ENCODE measurements at regions not wholly inside any gene's neighbourhood (a gene's known extent, or its start where the extent isn't known, plus 50 kb on each side); places are given as distances from the start of the nearest gene placed in this dataset.
"Not testable (repeated sequence)": the region's sequence is repeated elsewhere in the genome, so short reads cannot be mapped to it uniquely, and the experiment has no call there.

DNA sequence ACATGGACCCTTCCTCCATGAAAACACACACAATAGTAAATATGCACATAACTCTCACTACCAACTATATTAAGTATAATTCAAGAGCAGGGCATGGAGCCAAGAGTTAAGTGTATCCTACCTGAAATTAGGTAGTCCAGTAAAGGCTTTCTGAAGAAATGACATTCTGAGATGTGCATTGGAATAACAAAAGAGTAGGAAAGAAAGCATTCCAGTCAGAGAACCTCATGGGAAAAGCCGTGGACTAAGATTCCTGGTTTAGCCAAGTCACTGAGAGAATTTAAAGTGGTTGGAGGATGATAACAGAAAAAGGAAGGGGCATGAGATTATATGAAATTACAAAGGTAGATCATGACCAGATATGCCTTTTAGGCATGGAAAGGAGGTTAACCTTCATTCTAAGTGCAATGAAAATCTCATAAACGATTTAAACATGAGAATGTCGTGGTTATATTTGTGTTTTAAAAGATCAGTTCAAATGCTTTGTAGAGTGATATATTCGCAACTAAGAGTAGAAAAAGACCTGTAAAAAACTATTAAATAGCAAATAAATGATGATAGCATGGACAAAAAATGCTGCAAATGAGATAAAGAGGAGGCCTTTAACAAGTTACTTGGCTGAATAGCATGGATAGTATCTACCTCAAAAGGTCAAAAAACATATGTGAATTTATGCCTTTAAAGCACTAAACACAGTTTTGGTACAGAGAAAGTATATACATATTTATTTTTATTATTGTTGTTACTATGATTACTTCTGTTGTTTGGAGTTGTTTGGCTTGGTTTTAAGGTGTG, 767.4 kb upstream of the GHITM start:
- no peak for DNase-seq

DNA sequence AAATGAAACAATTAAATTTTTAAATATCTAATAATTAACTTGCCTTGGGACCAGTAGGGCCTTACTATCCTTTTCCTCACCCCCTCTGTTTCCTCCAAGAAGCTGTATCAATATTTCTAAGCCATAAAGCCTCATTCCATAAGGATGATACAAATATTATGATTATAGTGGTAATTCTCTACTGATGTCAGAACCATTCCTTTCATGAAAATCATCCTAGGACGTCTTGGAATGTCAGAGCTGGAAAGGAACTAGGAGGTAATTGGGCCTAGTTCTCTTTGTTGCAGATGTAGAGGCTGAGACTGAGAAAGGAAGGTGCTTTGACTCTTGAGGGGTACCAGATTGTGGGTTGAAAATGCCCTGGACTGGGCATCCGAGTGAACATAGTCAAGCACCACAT, 766.7 kb upstream of the GHITM start:
- no peak for DNase-seq

DNA sequence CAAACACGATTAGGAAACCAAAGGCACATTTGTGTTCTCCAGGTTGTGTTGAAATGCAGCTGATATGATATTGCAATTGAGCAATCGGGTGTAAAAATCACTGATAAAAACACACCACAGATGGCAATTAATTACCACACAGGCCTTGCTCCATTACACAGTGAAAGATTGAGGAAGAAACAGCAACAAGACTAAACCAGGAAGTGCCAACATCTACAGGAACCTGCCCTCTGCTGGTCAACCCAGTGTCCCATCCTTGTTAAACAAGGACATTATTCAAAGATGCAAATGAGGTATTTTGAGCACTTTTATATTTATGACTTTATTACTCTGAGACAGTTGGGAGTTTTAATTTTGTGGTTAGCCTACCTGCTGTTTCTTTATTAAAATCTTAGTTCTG, 765.6 kb upstream of the GHITM start:
- peak in 1 of 5 experiments; percentile 23 for DNase-seq

DNA sequence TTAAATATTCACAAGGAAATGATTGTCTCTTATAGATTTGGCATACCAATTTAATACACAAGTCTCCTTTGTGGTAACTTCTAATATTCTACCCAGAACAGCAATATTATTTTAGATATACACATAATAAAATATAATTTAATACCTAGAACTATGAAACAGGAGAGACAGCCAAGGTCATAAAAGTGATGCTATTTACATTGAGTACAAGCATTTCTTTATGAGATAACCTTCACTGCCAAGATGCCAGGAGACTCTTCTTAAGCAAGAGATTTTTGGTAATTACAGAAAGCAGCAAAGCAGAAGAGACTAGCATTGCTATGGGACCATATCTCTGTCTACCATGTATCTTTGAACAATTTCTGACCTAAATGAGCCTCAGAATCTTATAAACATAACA, 764.6 kb upstream of the GHITM start:
- DNase-seq, result no peak

DNA sequence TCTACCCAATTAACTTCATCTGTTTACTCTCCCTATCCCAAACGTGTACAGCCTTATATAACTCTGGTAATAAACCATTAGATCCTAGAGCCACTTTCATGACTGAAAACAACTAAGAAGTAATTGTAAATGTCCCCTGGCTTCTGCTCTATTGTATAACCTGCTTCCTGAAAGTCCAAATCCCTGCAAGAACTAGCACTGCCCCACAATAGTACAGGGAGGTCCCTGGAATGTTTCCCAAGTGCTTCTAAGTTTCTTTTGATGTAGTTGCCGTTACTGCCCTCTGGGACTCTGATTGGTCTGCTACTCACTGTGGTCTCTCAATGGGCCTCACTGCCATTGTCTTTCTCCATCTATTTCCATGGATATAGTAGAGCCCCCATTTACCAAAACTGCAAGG, 764.0 kb upstream of the GHITM start:
- DNase-seq, result no peak

DNA sequence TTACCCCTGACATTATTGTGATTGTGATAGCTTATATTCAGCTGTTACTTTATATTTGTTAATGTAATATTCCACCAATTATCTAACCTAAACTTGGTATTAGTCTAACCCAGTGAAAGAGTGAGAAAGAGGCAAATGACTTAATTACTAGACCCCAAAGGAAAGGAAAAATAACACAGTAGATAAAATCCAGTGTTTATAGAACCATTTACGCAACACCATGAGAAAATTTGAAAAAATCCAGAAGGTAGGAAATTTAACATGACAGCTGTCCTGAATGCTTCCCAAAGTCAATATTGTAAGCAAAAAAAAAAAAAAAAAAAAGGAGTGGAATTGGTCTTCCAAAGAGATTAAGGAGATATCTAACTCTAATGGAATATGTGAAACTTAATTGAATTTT, 741.5 kb upstream of the GHITM start:
- no peak for DNase-seq

DNA sequence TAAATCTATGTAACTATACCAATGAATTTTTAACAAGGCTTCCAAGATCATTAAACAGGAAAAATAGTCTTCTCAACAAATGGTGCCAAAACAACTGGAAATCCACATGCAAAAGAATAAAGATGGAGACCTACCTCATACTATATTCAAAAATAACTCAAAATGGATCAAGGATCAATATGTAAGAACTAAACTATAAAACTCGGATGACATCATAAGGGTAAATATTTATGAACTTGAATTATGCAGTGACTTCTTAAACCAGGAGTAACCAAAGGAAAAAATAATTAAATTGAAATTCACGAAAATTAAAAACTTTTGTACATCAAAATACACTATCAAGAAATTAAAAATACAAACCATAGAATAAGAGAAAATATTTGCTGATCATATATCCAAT, 728.7 kb upstream of the GHITM start:
- DNase-seq, result no peak

DNA sequence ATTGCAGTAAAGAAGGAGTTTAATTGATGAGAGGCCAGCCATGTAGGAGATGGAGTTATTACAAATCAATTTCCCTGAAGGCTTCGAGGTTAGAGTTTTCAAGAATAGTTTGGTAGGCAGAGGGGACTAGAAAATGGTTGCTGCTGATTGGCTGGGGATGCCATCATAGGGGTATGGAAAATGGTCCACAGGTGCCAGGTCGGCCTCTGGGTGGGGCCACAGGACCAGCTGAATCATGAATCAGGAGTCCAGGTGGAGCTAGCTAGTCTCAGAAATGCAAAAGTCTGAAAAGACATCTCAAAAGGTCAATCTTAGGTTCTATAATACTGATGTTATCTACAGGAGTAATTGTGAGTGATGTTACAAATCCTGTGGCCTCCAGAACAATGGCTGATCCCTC, 714.0 kb upstream of the GHITM start:
- no peak for DNase-seq

DNA sequence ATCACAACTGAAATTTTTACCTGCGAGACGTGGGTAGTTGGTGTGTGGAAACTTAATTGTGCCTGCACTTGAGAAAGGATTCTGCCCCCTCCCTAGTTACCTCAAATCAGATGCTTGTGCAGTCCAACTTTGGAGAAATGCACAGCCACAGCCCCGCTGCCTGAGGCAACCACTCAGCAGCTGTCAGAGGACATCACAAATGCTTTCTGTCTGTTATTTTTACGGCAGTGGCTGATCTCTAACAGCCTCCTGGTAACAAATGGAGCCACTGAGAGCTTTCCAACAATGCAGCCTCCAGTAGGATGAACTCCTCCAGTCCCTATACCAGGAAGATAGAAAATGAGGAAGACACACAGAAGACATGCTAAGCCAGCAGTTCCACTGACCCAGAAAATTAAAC, 712.2 kb upstream of the GHITM start:
- no peak for DNase-seq

DNA sequence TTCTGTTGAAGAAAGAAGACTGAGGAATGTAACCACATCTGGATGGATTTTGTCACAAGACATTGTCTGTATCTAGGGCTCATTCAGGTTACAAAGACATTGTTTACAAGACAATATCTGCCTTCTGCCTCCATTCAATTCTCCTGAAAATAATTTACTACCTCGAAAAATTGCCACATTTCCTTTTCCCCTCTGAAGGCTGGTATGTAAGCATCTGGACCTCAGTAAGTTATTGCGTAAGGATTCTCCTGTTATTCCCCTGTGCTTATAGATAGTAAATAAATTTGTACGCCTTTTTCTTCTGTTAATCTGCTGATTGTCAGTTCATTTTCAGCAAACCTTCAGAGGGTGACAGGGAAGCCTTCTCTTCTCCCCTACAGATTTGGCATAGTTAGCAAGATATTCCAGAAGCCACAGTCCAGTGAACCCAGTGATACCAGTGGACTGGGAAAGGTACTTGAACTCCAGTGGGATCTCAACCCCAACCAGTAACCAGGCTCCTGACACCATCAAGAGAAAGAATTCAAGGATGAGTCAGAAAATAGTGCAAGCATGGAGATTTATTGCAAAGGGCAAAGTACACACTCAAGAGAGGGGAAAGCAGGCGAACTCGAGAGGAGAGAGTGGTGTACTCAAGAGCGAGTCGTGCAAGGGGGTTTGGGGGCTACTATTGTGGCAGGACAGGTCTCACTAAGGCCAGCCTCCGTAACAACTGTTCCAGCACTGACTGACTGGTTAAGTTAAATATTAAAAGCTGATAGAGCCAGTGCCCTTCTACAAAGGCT, 706.9 kb upstream of the GHITM start:
- DNase-seq, result no peak

DNA sequence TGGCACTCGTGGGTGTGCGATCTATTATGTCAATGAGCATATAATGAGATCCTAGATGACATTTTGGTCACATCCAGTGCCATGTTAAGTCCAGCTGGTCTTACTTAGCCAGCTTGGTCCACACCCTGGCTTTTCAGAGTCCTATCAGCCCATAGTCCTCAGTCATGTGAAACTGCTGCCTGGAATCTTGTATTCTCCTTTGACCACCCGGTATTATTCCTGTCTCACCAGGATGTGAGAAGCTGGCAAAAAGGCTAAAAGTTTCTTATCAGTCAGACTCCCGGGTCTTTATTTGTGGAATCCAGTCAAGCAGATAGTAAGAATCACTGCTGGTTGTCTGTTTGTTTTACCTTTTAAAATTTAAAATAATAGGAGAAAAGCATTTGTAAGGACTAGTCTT, 705.6 kb upstream of the GHITM start:
- DNase-seq, result no peak

DNA sequence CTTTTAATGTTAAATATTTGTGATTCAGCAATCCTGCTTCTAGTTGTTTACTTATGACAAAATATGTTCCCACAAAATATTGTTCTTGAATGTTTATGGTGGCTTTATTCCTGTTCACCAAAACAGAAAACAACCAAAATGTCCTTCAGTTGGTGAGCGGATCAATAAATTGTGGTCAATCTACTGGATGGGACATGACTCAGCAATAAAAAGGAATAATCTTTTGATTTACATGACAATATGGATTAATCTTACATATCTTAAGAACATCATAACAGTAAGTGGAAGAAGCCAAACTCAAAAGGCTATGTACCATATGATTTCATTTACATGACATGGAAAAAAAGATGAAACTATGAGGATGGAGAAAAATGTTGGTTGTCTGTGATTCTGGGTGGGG, 691.3 kb upstream of the GHITM start:
- DNase-seq, result no peak

DNA sequence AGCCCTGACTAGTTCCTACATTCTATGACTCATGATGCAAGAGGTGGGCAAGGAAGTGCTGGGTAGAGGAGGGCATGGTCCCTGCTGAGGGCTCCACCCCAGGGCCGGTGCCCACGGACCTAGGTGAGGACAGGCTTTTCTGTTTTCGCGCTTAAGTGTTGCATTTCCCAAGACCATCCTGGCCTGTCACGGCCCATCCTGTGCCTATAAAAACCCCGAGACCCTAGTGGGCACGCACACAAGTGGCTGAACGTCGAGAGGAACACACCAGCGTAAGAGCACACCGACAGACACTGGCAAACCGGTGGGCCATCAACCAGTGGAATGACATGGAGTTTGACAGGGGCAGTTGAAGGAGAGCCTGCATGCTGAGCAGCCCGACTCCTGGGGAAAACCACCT, 680.7 kb upstream of the GHITM start:
- no peak for DNase-seq

DNA sequence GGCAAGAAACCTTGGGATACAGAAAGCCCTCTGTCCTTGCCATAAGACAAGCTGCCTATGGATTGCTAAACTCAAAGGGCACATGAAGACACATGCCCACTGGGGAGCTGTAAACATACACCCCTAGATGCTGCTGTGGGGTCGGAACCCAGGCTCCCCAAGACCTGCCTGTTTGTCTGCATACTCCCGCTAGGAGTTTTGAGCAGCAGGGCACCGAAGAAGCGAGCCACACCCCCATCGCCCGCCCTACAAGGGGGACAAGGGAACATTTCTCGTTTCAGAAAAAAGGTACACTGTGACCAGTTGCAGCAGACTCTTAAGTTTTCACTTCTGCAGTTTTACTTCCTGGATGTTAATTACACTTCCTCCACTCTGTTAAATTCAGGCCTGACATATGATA, 680.2 kb upstream of the GHITM start:
- no peak for DNase-seq

DNA sequence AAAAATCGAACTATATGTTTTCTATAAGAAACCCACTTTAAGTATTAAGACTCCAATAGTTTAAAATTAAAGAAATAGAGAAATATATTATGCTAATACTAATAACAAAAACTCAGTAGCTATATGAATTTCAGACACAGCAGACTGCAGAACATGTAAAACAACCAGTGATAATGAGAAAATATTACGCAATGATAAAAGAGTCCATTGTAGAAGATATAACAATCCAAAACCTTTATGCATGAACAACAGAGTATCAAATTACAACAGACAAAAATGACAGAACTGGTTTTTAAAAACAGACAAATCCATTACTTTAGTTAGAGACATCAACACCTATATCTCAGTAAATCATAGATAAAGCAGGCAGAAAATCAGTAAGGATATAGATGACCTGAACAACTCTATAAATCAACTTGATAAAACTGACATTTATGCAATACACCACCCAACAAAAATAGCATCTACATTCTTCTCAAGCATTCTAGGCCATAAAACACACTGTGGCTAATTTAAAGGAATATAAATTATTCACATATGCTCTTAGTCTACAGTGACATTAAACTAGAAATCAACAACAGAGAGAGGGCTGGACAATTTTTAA, 669.5 kb upstream of the GHITM start:
- DNase-seq, result no peak

DNA sequence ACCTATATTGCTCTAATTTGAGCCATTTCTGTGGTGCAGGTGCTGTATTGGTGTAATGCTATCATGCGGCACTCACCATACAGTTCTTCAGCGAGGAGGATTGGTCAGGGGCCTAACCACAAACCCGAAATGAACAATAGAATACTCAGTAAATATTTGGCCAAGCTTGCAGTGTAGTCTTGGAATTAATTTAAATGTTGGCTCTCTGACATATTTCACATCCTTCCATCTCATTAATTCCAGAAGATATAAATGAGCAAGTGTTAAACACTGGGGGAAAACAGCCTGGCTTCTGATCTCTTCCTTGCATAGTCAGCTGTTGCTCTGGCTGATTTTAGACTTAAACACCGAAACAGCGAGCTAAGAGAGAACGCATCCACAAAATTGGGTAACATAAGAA, 663.1 kb upstream of the GHITM start:
- DNase-seq, result no peak

DNA sequence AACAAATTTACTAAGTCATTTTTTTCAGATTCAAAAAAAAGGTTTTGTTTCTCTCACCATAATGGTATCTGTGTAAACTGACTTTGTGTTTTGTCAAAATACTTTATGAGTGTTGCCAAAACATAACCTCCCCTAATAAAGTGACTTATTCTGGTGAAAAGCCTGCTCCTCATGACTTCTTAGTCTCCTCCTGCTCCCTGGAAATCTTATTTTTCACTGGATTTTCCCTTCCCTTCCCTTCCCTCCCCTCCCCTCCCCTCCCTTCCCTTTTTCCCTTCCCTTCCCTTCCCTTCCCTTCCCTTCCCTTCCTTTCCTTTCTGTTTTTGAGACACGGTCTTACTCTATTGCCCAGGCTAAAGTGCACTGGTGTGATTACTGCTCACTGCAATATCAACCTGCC, 650.1 kb upstream of the GHITM start:
- DNase-seq, result no peak

DNA sequence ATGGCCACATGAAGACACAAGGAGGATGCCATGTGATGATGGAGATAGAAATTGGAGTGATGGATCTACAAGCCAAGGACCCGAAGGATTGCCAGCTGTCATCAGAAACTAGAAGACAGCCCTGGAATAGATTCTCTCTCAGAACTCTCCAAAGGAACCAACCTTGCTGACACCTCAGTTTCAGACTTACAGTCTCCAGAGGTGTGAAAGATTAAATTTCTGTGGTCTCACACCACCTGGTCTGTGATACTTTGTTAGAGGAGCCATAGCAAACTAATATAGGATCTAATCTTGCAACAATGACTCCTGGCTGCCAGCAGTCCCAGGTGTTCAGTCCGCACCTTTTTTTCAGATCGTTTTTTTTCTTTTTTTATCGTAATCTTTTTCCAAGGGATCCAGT, 647.3 kb upstream of the GHITM start:
- no peak for DNase-seq

DNA sequence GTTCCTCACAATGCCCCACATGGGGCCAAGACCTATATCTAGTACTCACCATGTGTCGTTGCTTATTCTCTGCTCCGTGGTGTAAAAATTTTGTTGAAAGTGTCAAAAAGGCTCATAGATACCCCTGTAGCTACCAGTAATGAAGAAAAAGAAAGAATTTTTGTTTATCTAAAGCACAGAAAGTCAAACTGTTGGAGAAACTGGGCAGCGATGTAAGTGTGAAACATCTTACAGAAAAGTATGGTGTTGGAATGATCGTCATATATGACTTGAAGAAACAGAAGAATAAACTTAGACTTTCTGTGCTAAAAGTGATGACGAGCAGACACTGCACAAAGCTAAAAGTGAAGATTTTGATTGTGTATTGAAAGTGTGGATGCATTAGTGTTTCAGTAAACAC, 626.6 kb upstream of the GHITM start:
- no peak for DNase-seq

DNA sequence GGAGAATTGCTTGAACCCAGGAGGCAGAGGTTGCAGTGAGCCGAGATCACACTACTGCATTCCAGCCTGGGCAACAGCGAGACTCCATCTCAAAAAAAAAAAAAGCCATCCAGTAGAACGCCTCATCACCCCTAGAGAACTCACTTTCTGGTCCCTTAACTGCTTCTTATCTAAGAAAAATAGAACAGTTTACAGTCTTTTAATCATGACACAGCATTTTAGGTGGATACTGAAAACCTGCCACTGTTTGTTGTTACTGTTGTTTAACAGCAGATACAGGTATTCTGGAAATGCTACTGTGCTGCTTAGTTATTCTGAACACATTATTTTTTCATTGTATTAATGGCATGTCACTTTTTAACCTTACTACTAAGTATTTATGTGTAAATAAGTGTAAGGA, 624.3 kb upstream of the GHITM start:
- DNase-seq, result no peak

DNA sequence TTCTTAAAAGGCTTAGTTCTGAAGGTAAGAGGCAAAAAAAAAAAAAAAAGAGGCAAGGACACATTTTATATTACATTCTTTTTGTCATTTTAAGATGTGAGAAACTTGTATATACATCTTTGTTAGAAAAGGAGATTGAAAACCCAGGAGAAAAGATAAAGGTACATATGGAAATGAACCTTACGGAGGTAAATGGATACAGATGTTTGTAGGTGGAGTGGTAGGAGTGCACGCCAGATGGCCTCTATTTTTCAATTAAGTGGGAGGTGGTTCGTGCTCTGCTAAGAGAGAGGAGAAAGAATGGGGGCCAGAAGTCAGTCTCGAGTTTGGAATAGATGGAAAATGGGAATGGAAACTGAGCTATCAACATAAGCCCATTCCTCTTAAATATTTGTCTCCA, 622.5 kb upstream of the GHITM start:
- DNase-seq, result no peak

DNA sequence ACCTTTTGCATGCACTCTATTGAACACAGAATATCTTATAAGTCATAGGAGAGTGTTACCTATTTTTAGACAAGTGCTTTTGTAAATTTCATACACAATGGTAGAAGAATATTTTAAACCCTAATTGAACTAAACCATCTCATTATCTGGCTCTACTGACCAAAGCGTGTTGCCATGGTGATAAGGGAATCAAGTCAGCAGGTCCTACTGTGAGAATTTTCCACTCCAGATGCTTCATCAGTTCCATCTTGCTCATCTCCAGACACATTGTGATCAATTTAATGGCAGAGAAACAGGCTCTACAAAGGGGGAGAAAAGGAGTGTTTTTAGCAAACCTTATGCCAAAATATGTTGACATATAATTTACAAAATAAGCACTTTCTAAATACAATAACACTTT, 621.9 kb upstream of the GHITM start:
- no peak for DNase-seq

DNA sequence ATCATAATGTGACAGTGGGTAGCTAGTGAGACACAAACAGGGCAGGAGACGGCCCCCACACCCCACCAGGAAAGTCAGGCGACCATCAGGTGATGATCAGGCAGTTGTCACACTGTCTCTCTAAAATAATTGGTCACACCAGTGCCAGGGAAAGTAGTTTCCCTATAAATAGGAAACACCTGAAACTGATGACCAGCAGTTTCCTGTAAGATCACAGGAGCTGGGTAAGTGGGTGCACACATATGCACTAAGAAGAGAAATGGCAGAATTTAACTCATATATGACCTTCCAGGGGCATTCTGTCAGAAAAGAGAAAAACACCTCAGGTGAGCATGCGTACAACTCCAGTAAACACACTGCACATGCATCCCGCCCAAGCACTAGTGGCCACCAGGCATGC, 620.5 kb upstream of the GHITM start:
- no peak for DNase-seq

DNA sequence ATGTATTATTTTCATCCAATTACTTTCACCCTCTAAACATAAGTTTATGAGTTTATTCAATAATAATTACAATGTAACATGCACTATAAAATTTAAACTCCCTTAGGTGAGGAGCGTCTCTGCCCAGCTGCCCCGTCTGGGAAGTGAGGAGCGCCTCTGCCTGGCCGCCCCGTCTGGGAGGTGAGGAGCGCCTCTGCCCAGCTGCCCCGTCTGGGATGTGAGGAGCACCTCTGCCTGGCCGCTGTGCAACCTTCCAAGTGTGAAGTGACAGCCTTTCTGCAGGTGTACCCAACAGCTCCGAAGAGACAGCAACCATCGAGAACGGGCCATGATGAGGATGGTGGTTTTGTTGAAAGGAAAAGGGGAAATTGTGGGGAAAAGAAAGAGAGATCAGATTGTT, 618.9 kb upstream of the GHITM start:
- not testable (repeated sequence) for DNase-seq

All from T-helper 2 cell (primary cell).